ENCODE measurements at regions not wholly inside any gene's neighbourhood (a gene's known extent, or its start where the extent isn't known, plus 50 kb on each side); places are given as distances from the start of the nearest gene placed in this dataset.

GRCh38 chr2:9055471-9055870, 52.0 kb upstream of the MBOAT2 start:
- FAIRE-seq (no peak), DNase-seq (ENCODE audit: low read depth, low spot score) (no peak), ATAC-seq (no peak)
- Histone ChIP-seq H3K36me3 (ENCODE audit: control insufficient read depth in 2 of 2, insufficient read depth in 2 of 2, low read length in 1 of 2) (no peaks in the 10 kb centered on the region), H3K27ac (ENCODE audit: control insufficient read depth, insufficient read depth) (no peak overlapping the region), H3K9me3 (replicated peaks; ENCODE audit: control insufficient read depth, insufficient read depth, low read length) (no peaks in the 10 kb centered on the region), H4K20me1 (ENCODE audit: control insufficient read depth, insufficient read depth) (no peaks in the 10 kb centered on the region), H3K9ac (ENCODE audit: control insufficient read depth, insufficient read depth, low read length) (no peak overlapping the region), H3K4me1 (ENCODE audit: control insufficient read depth, insufficient read depth, low read length) (no peaks in the 10 kb centered on the region; the same call in 1 of the 2 replicates), H3K4me3 (no peak overlapping the region), H3K4me2 (ENCODE audit: control insufficient read depth, insufficient read depth) (no peak overlapping the region), H3K79me2 (ENCODE audit: control insufficient read depth, insufficient read depth, low read length) (no peaks in the 10 kb centered on the region), H2AFZ (ENCODE audit: control insufficient read depth, low read depth, low read length) (no peak overlapping the region), H3K27me3 (replicated peaks in 1 of 2; ENCODE audit: control insufficient read depth in 2 of 2, insufficient read depth in 2 of 2, low read length in 1 of 2) (no peaks in the 10 kb centered on the region)
- ChIA-PET POLR2A (interaction anchor here (0.7 to 3.7 kb wide), 2 partner anchors 37 to 260 kb away, joined by 3 to 10 read pairs; no protein-coding TSS in a partner anchor), CTCF (interaction anchor here (1.1 to 1.4 kb wide), 2 partner anchors 10 to 11 kb away, joined by 3 to 4 read pairs; no protein-coding TSS in a partner anchor), SMC1A (ENCODE audit: uncharacterized antibody, unreplicated experiment) (interaction anchor here (0.6 to 1.1 kb wide), 3 partner anchors 20 to 58 kb away, joined by 3 read pairs; no protein-coding TSS in a partner anchor), RAD21 (ENCODE audit: unreplicated experiment) (no interaction called here)
- BruUV-seq (replicated peaks): no TSS peak
- WGBS (ENCODE audit: insufficient coverage, insufficient replicate concordance, low lambda C conversion rate, missing lambda C conversion rate): 36% methylated on average over 4 of the region's 4 CpGs
- intact Hi-C loops (cut with micrococcal nuclease; ENCODE audit: unreplicated experiment) (no loop called here), in situ Hi-C loops (cut with MboI) (no loop called here)
- peak; percentile 57 for TF ChIP-seq IKZF1 (conservative IDR thresholded peaks at IDR 0.05)
- TF ChIP-seq ETV6 (conservative IDR thresholded peaks at IDR 0.05 in 1 of 2, IDR thresholded peaks at IDR 0.05 in 1 of 2; ENCODE audit: borderline replicate concordance in 1 of 2, low read depth in 1 of 2): peak in 1 of 2 experiments; percentile 93; a peak in 2 of 4 replicates
- TF ChIP-seq JUND (IDR thresholded peaks at IDR 0.05; ENCODE audit: low read depth, low read length): no peak
- no peak for TF ChIP-seq TBL1XR1 (IDR thresholded peaks at IDR 0.05; ENCODE audit: low read depth, low read length)
- TF ChIP-seq BHLHE40 (IDR thresholded peaks at IDR 0.05; ENCODE audit: borderline replicate concordance in 1 of 2, low read depth in 2 of 2, low read length in 1 of 2): no peak
- TF ChIP-seq MXI1 (IDR thresholded peaks at IDR 0.05; ENCODE audit: low read depth, low read length): no peak

GRCh38 chr2:9053534-9053931, 50.0 kb upstream of the MBOAT2 start:
- no peak for DNase-seq (ENCODE audit: low read depth, low spot score)
- H3K4me1 ChIP-seq (ENCODE audit: control insufficient read depth, insufficient read depth, low read length): no peaks in the 10 kb centered on the region; the same call in 1 of the 2 replicates
- no peak overlapping the region for H3K4me3 ChIP-seq
- SMC1A ChIA-PET (ENCODE audit: uncharacterized antibody, unreplicated experiment): interaction anchor here (0.9 to 2.8 kb wide), 5 partner anchors 9 to 180 kb away, joined by 3 to 16 read pairs (median 3); no protein-coding TSS in a partner anchor
- no peak overlapping the region for H3K9ac ChIP-seq (ENCODE audit: control insufficient read depth, insufficient read depth, low read length)
- POLR2A ChIA-PET: interaction anchor here (3.7 kb wide), 1 partner anchor 39 kb away, joined by 10 read pairs; no protein-coding TSS in a partner anchor
- TF ChIP-seq BMI1 (IDR thresholded peaks at IDR 0.05; ENCODE audit: borderline replicate concordance) (peak; percentile 31; the same call in 1 of the 2 replicates), SUZ12 (IDR thresholded peaks at IDR 0.05; ENCODE audit: unreplicated experiment) (no peak), TBL1XR1 (IDR thresholded peaks at IDR 0.05; ENCODE audit: low read depth, low read length) (no peak), IKZF1 (conservative IDR thresholded peaks at IDR 0.05) (peak; percentile 41), IKZF2 (IDR thresholded peaks at IDR 0.05) (peak in 1 of 2 experiments; percentile 27; a peak in 2 of 4 replicates), NFYB (IDR thresholded peaks at IDR 0.05; ENCODE audit: insufficient read depth, low read depth, low read length) (no peak), SREBF2 (IDR thresholded peaks at IDR 0.05; ENCODE audit: low read length) (no peak), CBX5 (IDR thresholded peaks at IDR 0.05; ENCODE audit: low read depth) (no peak), ZNF24 (IDR thresholded peaks at IDR 0.05) (peak; percentile 73), HCFC1 (IDR thresholded peaks at IDR 0.05; ENCODE audit: low read length) (no peak), MTA2 (IDR thresholded peaks at IDR 0.05; ENCODE audit: low read depth) (peak; percentile 41; the same call in 1 of the 2 replicates), PKNOX1 (IDR thresholded peaks at IDR 0.05) (peak; percentile 55; the same call in 1 of the 2 replicates)
- H3K4me2 ChIP-seq (ENCODE audit: control insufficient read depth, insufficient read depth): no peak overlapping the region; the same call in 1 of the 2 replicates
- in situ Hi-C loops (cut with MboI) (no loop called here), intact Hi-C loops (cut with micrococcal nuclease; ENCODE audit: unreplicated experiment) (loop anchor here (2.0 kb wide), 1 partner anchor 39 kb away; no protein-coding TSS in a partner anchor)
- peak; percentile 87 for ATAC-seq
- 6% methylated on average over 2 of the region's 2 CpGs for whole genome bisulfite sequencing (ENCODE audit: insufficient coverage, insufficient replicate concordance, low lambda C conversion rate, missing lambda C conversion rate)
- no TSS peak for BruUV-seq (replicated peaks)
- no peak overlapping the region for H3K27ac ChIP-seq (ENCODE audit: control insufficient read depth, insufficient read depth)
- no peaks in the 10 kb centered on the region for H3K79me2 ChIP-seq (ENCODE audit: control insufficient read depth, insufficient read depth, low read length)
- CTCF ChIA-PET: interaction anchor here (0.7 to 2.1 kb wide), 2 partner anchors 9 to 46 kb away, joined by 3 to 8 read pairs; no protein-coding TSS in a partner anchor
- H3K9me3 ChIP-seq (replicated peaks; ENCODE audit: control insufficient read depth, insufficient read depth, low read length): no peaks in the 10 kb centered on the region; the same call in 2 of the 3 replicates
- H3K36me3 ChIP-seq (ENCODE audit: control insufficient read depth in 2 of 2, insufficient read depth in 2 of 2, low read length in 1 of 2): no peaks in the 10 kb centered on the region
- RAD21 ChIA-PET (ENCODE audit: unreplicated experiment): interaction anchor here (0.7 to 2.6 kb wide), 3 partner anchors 39 to 139 kb away, joined by 3 to 16 read pairs (median 3); no protein-coding TSS in a partner anchor
- no peak for FAIRE-seq
- H4K20me1 ChIP-seq (ENCODE audit: control insufficient read depth, insufficient read depth): no peaks in the 10 kb centered on the region
- H2AFZ ChIP-seq (ENCODE audit: control insufficient read depth, low read depth, low read length): no peak overlapping the region
- no peaks in the 10 kb centered on the region for H3K27me3 ChIP-seq (replicated peaks in 1 of 2; ENCODE audit: control insufficient read depth in 2 of 2, insufficient read depth in 2 of 2, low read length in 1 of 2)
